NCI-H2107 treated with DMSO at 0.1 percent for 48 hours (cell line): ENCODE measurements at regions not wholly inside any gene's neighbourhood (a gene's known extent, or its start where the extent isn't known, plus 50 kb on each side); places are given as distances from the start of the nearest gene placed in this dataset.
"Not testable (repeated sequence)": the region's sequence is repeated elsewhere in the genome, so short reads cannot be mapped to it uniquely, and the experiment has no call there.

ENCODE experiments used
- DNase-seq: peaks from one replicate; lab custom pipeline; 2025; ENCODE audit not compliant: unreplicated experiment; lab: John Stamatoyannopoulos, UW

DNA sequence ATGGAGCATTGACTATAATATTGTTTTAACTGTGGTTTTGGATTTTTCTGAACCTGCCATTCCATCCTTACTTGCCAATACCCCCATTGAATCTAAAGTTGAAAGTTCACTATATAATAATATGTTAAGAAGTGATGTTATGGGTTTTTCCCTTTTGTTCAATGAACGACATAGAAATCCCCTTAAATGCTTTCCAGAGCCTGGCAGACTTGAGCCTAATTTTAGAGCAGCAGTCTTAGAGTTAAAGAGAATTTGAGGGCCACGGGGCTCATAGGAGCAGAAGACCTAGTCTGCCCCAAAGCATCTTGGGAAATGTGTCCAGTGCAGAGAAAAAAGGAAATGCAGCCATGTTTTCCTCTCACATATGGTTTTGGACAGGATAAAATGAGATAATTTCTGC lies 146.1 kb upstream of the SLC44A1 start:
- no peak for DNase-seq

- no peak for DNase-seq
Measured at GRCh38 chr9:105103776-105104175, 140.7 kb upstream of the SLC44A1 start.

DNA sequence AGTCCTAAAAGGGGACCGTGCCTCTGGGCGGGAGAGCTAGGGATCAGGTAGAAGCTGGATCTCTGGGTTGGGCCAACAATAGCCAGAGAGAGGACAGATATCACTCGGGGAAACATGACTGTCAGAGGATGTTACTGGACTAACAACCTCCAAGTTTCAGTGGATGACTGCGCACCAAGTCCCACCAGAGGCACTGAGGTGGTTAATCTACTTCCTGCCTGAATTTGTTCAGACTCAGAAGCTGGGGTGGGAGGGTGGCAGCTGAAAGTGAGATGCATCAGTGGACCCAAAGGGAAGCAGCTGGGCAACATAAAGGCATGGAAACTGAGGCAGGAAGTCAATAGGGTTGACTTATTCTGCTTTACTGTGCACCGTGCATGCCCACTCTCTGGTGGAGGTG lies 130.1 kb upstream of the SLC44A1 start:
- no peak for DNase-seq

DNA sequence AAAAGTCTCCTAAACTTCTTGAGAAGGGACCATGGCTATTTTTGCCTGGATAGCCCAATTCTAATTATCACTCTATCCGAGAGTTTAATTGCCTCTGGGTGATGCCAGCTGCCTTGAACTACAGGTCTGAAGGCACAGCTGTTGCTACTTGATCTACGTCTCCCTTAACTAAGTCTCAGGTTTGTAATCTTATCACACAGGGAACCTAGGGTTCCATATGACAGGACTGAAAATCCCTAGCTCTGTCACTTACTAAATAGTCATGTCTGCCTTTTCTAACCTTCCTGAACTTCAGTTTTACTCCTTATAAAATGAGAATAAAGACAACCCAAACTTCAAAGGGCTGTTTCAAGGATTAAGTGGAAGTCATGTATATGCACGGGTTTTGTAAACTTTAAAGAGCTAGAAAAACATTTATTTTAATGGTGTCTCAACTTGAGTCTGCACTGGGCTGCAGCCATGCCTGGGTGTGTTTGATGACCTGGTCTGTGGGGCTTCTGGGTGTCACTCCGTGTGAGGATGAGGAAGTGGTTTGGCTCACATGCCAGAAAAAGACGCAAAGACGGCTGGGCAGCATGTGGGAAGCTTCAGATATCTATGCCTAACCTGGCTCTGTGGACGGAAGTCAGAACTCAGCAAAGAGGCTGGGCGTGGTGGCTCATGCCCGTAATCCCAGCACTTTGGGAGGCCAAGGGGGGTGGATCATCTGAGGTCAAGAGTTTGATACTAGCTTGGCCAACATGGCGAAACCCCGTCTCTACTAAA lies 129.3 kb upstream of the SLC44A1 start:
- no peak for DNase-seq

GRCh38 chr9:105116052-105116868 lies 128.2 kb upstream of the SLC44A1 start:
- DNase-seq: no peak

GRCh38 chr9:105117234-105117633 lies 127.2 kb upstream of the SLC44A1 start:
- DNase-seq: no peak

- no peak for DNase-seq
Measured at GRCh38 chr9:105118636-105119035, 125.8 kb upstream of the SLC44A1 start.

DNA sequence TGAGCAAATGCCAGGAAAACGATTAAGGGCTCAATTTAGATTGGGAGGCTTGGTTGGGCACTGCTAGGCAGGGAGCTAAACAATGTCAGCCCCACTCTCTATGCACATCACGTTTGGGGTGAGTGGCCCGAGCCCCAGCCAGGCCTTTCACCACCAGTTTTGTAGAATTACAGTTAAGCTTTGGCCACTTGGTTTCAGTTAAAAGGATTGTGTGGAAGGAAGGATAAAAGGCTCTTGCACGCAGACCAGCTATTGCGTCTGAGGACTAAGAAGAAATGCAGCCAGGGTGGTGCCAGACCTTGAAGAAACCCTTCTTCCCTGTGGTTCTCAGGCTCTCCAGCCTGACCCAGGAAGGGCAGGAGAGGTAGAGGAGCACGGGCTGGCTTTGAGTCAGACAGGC lies 125.3 kb upstream of the SLC44A1 start:
- no peak for DNase-seq

DNA sequence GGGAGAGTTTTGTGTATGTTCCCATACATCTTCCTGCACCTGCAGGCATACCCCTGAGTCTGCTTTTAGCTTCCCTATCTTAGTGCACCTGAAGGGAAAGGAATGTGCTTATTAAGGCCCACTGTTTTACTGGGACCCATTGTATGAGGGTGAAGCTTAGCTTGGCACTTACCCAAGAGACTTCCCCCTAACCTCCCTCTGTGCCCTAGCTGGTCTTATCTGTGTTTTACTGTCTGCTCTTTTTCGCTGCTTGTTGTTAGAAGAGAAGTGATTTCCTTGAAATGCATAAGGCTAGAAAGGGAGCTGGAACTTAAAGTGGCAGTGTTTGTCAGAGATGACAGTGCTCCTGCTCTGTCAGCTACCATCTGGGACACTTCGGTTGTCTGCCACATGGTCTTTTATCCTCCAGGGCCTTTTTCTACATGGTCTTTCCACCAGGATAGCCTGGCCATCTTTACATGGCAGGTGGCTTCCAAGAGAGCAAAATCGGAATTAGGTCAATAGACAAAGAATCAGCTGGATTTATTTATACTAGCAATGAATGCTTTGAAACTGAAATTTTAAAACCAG lies 122.5 kb upstream of the SLC44A1 start:
- DNase-seq: no peak

DNA sequence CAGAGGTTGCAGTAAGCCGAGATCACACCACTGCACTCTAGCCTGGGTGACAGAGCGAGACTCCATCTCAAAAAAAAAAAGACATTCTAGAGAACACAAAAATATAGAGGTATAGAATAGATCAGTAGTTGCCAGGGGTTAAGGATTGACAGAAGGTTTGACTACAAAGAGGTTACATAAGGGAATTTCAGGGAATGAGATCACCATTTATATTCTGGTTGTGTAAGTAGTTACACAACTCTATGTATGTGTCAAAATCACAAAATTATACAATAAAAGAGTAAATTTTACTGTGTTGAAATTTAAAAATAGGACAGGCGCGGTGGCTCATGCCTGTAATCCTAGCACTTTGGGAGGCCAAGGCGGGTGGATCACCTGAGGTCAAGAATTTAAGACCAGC lies 119.9 kb upstream of the SLC44A1 start:
- DNase-seq: not testable (repeated sequence)

- no peak for DNase-seq
Measured at GRCh38 chr9:105126226-105126625, 118.2 kb upstream of the SLC44A1 start.

GRCh38 chr9:105127863-105128220 lies 116.6 kb upstream of the SLC44A1 start:
- DNase-seq: no peak

DNA sequence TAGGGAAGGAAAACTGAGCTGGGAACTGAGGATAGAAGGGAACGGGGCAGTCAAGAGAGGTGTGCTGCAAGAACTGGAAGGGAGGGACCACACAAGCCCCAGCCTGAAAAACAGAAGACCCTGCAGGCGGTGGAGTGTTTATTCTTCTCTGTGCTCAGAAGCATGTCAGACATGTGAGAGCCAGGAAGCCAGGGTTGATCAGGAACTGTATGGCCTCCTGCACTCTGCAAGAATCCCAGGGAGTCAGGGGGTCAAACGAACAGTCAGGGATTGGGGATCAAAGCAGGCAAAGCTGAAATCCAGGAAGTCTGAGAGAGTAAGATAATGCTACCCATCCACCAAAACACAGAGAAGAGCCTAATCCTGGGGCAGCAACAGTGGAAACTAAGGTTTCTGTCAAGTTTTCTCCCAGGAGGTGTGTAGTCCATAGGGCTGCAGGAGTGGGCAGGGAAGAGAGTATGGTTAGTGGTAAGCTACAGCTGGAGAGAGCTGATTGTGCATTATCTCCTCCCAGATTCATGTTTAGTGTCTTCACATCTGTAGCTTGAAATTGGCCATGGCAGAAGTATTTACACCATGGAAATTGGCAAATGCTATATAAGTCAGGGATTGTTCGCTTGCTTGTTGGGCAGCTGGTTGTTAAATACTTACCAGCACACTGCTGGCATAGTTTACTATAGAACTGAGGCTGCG lies 115.4 kb upstream of the SLC44A1 start:
- DNase-seq: no peak

DNA sequence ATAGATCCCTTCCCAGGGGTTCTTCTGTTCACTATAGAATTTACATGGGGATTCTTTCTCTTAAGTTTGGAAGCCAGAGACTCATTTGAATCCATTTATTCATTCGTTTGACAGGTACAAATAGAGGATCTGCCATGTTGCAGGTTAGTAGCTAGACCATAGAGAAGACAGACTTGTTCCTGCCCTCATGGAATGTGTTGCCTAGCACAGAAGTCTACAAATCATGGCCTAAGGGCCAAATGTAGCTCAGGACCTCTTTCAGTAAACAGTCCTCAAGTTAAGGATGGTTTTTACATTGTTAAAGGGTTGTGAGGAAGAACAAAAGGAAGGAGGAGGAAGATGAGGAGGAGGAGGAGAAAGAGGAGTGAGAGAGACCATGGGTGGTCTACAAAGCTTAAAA lies 114.7 kb upstream of the SLC44A1 start:
- DNase-seq: no peak

DNA sequence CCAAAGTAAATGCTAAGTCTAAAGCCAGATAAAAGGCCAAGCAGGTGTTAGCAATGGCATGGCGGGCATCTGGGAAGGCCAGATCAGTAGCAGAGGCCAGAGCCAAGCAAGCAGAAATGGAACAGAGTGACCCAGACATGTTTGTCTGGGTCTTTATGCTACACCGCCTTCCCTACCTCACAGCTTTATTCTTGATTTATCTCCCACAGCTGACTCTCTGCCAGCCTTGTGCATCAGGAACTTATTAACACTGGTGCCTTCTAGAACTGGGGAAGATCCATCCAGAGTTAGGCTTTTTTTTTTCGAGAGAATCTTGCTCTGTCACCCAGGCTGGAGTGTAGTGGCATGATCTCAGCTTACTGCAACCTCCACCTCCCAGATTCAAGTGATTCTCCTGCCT lies 112.5 kb upstream of the SLC44A1 start:
- DNase-seq: no peak

DNA sequence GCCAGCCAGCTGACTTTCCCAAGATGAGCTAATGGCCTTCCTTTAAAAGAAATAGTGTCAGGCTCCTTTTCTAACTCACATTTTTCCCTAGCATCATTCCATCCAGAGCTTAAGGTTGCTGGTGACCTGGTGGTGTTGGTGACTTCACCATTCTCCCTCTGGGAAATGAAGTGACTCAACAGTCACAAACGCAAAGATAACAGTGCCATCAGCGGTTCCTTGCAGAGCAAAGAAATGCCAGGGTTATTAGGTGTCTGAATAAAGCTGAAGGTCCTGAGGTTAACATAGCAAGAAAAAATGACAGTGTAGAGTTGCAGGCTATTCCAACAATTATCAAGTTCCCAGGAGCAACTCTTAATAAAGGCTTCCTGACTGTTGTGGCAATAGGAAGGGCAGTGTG lies 111.8 kb upstream of the SLC44A1 start:
- DNase-seq: no peak

- DNase-seq: no peak
Measured at GRCh38 chr9:105138306-105138801, 106.1 kb upstream of the SLC44A1 start.

GRCh38 chr9:105141146-105141975 lies 103.1 kb upstream of the SLC44A1 start:
- no peak for DNase-seq

DNA sequence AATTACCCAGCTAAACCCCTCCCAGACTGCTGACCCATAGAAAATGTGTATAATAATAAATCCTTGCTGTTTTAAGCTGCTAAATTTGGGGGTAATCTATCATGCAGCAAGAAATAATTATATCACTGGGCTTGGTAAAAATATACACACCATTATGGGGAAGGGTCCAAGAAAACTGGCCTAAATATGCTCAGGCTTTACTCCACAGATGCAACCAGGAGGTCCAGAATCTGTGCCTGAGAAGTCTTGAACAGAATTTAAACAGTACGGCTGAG lies 102.5 kb upstream of the SLC44A1 start:
- no peak for DNase-seq

GRCh38 chr9:105142406-105143135 lies 101.9 kb upstream of the SLC44A1 start:
- no peak for DNase-seq
